IMR-90 (cell line): ENCODE measurements at regions not wholly inside any gene's neighbourhood (a gene's known extent, or its start where the extent isn't known, plus 50 kb on each side); places are given as distances from the start of the nearest gene placed in this dataset.

Experiments used
- ATAC-seq: fragments of 200-7000 bp; cut with Tn5 transposase; 2 replicates; pipeline ENCODE4 v1.9.1; 2020; ENCODE audit warnings: low read depth, mild to moderate bottlenecking, moderate library complexity
- BruUV-seq: library from RNA; stranded (reverse); fragments of 400-500 nt; replicated peaks from 2 replicates; lab custom pipeline; 2021; lab: Mats Ljungman, UMichigan
- CTCF ChIA-PET: fragments of 300-600 bp; formaldehyde crosslinking; extraction: SDS; loops from one replicate; lab custom pipeline; 2021; ENCODE audit warnings: antibody characterized with exemption; lab: Yijun Ruan, JAX
- POLR2A ChIA-PET: fragments of 300-600 bp; sonication (Branson Sonifier 250); formaldehyde crosslinking; loops from one replicate; lab custom pipeline; 2022; ENCODE audit warnings: antibody characterized with exemption; ENCODE audit not compliant: unreplicated experiment; lab: Charles Lee
- DNase-seq: peaks from one replicate; pipeline ENCODE4 v3.0.0; 2013
- H2AFZ ChIP-seq: replicated peaks from 2 replicates; pipeline ENCODE3; 2013; ENCODE audit warnings: low read length, mild to moderate bottlenecking; ENCODE audit not compliant: poor library complexity
- H2AK5ac ChIP-seq: 2 replicates; pipeline ENCODE4 v1.6.1; 2013; ENCODE audit warnings: low read depth, low read length, inconsistent platforms
- H2AK9ac ChIP-seq: replicated peaks from 2 replicates; pipeline ENCODE3; 2013; ENCODE audit warnings: mild to moderate bottlenecking, low read depth, low read length, moderate library complexity; ENCODE audit not compliant: poor library complexity
- H2BK120ac ChIP-seq: 2 replicates; pipeline ENCODE4 v1.6.1; 2013; ENCODE audit warnings: low read depth, low read length, inconsistent platforms
- H2BK15ac ChIP-seq: 3 replicates; pipeline ENCODE4 v1.6.1; 2013; ENCODE audit warnings: low read depth, low read length, inconsistent platforms
- H2BK20ac ChIP-seq: 2 replicates; pipeline ENCODE4 v1.6.1; 2013; ENCODE audit warnings: low read depth, mild to moderate bottlenecking, inconsistent platforms, low read length, moderate library complexity
- H2BK5ac ChIP-seq: 2 replicates; pipeline ENCODE4 v1.6.1; 2013; ENCODE audit warnings: mild to moderate bottlenecking, low read depth, low read length, inconsistent platforms; ENCODE audit not compliant: poor library complexity, severe bottlenecking
- H3K14ac ChIP-seq: replicated peaks from 2 replicates; pipeline ENCODE4 v1.6.1; 2013; ENCODE audit warnings: low read depth, low read length, inconsistent platforms
- H3K18ac ChIP-seq: 2 replicates; pipeline ENCODE4 v1.6.1; 2013; ENCODE audit warnings: low read depth, low read length, control low read depth
- H3K23ac ChIP-seq: 2 replicates; pipeline ENCODE4 v1.6.1; 2013; ENCODE audit warnings: low read depth, low read length, inconsistent platforms
- H3K27ac ChIP-seq: 2 replicates; pipeline ENCODE4 v1.5.1; 2013; ENCODE audit warnings: mild to moderate bottlenecking, control low read depth, low read length; ENCODE audit not compliant: insufficient read depth
- H3K27me3 ChIP-seq: 2 replicates; pipeline ENCODE4 v1.6.1; 2013; ENCODE audit warnings: low read length; ENCODE audit not compliant: control insufficient read depth, insufficient read depth
- H3K36me3 ChIP-seq: 2 replicates; pipeline ENCODE4 v1.6.1; 2013; ENCODE audit warnings: low read length, mixed read lengths; ENCODE audit not compliant: control insufficient read depth, insufficient read depth
- H3K4ac ChIP-seq: 2 replicates; pipeline ENCODE4 v1.6.1; 2013; ENCODE audit warnings: low read depth, low read length, inconsistent platforms
- H3K4me1 ChIP-seq: 2 replicates; pipeline ENCODE4 v1.6.1; 2013; ENCODE audit warnings: low read length, mixed read lengths; ENCODE audit not compliant: control insufficient read depth, insufficient read depth
- H3K4me2 ChIP-seq: 2 replicates; pipeline ENCODE4 v1.6.1; 2013; ENCODE audit warnings: low read depth, mild to moderate bottlenecking, control low read depth, low read length, moderate library complexity
- H3K4me3 ChIP-seq: 2 replicates; pipeline ENCODE4 v1.5.1; 2013; ENCODE audit warnings: low read depth, mild to moderate bottlenecking, control low read depth, low read length, moderate library complexity; ENCODE audit not compliant: insufficient read depth
- H3K56ac ChIP-seq: 2 replicates; pipeline ENCODE4 v1.6.1; 2013; ENCODE audit warnings: low read length, inconsistent platforms; ENCODE audit not compliant: insufficient read depth; ENCODE audit errors: extremely low read depth
- H3K79me1 ChIP-seq, 2 experiments: 2 replicates each; pipeline ENCODE4 v1.6.1; 2013; ENCODE audit warnings: low read length in 2 of 2, inconsistent platforms in 1 of 2, low read depth in 1 of 2
- H3K9ac ChIP-seq: 2 replicates; pipeline ENCODE4 v1.6.1; 2013; ENCODE audit warnings: low read depth, low read length, control low read depth
- H3K9me1 ChIP-seq: 2 replicates; pipeline ENCODE4 v1.6.1; 2013; ENCODE audit warnings: low read length, inconsistent platforms; ENCODE audit not compliant: insufficient read depth
- H3K9me3 ChIP-seq: 2 replicates; pipeline ENCODE4 v1.6.1; 2013; ENCODE audit warnings: low read length; ENCODE audit not compliant: control insufficient read depth, insufficient read depth
- H4K20me1 ChIP-seq: 2 replicates; pipeline ENCODE4 v1.6.1; 2013; ENCODE audit warnings: low read length, inconsistent platforms; ENCODE audit not compliant: insufficient read depth
- H4K5ac ChIP-seq: 2 replicates; pipeline ENCODE4 v1.6.1; 2013; ENCODE audit warnings: mild to moderate bottlenecking, low read depth, low read length, control low read depth
- H4K8ac ChIP-seq, 2 experiments: 2 replicates each; pipeline ENCODE4 v1.6.1; 2013; ENCODE audit warnings: low read depth in 2 of 2, low read length in 2 of 2, control low read depth in 1 of 2, inconsistent platforms in 1 of 2
- H4K91ac ChIP-seq: 2 replicates; pipeline ENCODE4 v1.6.1; 2013; ENCODE audit warnings: low read depth, low read length, inconsistent platforms; ENCODE audit not compliant: insufficient read depth
- FOS ChIP-seq: fragments of 150-350 bp; IDR thresholded peaks from 2 replicates; pipeline ENCODE4 v1.6.1; 2016; ENCODE audit warnings: low read depth, low read length
- RAD21 ChIP-seq: IDR thresholded peaks from 2 replicates; pipeline ENCODE4 v1.6.1; 2012; ENCODE audit warnings: low read length, improper control_type of control experiment
- WGBS, 2 experiments: methylation state at CpG; one replicate each; pipeline versions ENCODE4 v1.1.5 to v1.1.7; 2013; ENCODE audit warnings: missing lambda C conversion rate in 2 of 2; ENCODE audit not compliant: insufficient read length in 1 of 2; ENCODE audit errors: extremely low coverage in 2 of 2; 5-methylcytosine and 5-hydroxymethylcytosine counted together
- dilution Hi-C: fragments of 300-500 bp; cut with HindIII; formaldehyde crosslinking; loops from one replicate; pipeline ENCODE4 v1.14.3; 2018; ENCODE audit warnings: low sequenced_read_pairs; ENCODE audit not compliant: unreplicated experiment
- in situ Hi-C: fragments of 300-500 bp; cut with MboI; formaldehyde crosslinking; loops from 3 replicates; pipeline ENCODE4 v1.14.3; 2019; ENCODE audit warnings: low sequenced_read_pairs, inconsistent platforms, mixed read lengths
- intact Hi-C: fragments of 100-400 bp; cut with micrococcal nuclease; formaldehyde crosslinking; loops from 2 replicates; pipeline ENCODE4 v1.10.0; 2022

- no peak overlapping the region for H4K8ac ChIP-seq
- no peak overlapping the region for H2AFZ ChIP-seq
- H3K23ac ChIP-seq, result no peak overlapping the region
- BruUV-seq, result no TSS peak
- in situ Hi-C loops (no loop called here), intact Hi-C loops (no loop called here), dilution Hi-C loops (no loop called here)
- H3K9ac ChIP-seq, result no peak overlapping the region
- peak; percentile 57; the same call in 1 of the 2 replicates for ATAC-seq
- no peaks in the 10 kb centered on the region for H3K9me1 ChIP-seq
- H3K56ac ChIP-seq, result no peak overlapping the region
- H3K36me3 ChIP-seq, result no peaks in the 10 kb centered on the region
- H2AK5ac ChIP-seq, result no peak overlapping the region
- no peaks in the 10 kb centered on the region for H4K20me1 ChIP-seq
- no peak overlapping the region for H4K5ac ChIP-seq
- H3K27me3 ChIP-seq, result peaks cover 2% of the 10 kb centered on the region; the same call in 1 of the 2 replicates
- no peak overlapping the region for H2BK15ac ChIP-seq
- no peak overlapping the region for H2BK5ac ChIP-seq
- H4K91ac ChIP-seq, result no peak overlapping the region
- H3K4ac ChIP-seq, result no peak overlapping the region
- no peak overlapping the region for H3K18ac ChIP-seq
- no CpG with 5 or more reads among the region's 6 CpGs for WGBS, 2 experiments
- ChIA-PET POLR2A (no interaction called here), CTCF (no interaction called here)
- H2BK120ac ChIP-seq, result no peak overlapping the region
- H3K14ac ChIP-seq, result no peak overlapping the region
- peaks cover 4% of the 10 kb centered on the region; the same call in 1 of the 2 replicates for H3K4me1 ChIP-seq
- H2AK9ac ChIP-seq, result no peak overlapping the region
- no peak overlapping the region for H3K4me3 ChIP-seq
- H3K4me2 ChIP-seq, result no peak overlapping the region
- no peaks in the 10 kb centered on the region for H3K9me3 ChIP-seq
- H3K27ac ChIP-seq, result no peak overlapping the region
- TF ChIP-seq FOS (peak; percentile 50), RAD21 (no peak; the same call in 1 of the 2 replicates)
- peak; percentile 95 for DNase-seq
- H2BK20ac ChIP-seq, result no peak overlapping the region
- no peaks in the 10 kb centered on the region for H3K79me1 ChIP-seq
Observed at GRCh38 chr11:115924744-115925567, 420.7 kb upstream of the CADM1 start.
